Heart right ventricle (tissue), 16 donors: ENCODE measurements at regions not wholly inside any gene's neighbourhood (a gene's known extent, or its start where the extent isn't known, plus 50 kb on each side); places are given as distances from the start of the nearest gene placed in this dataset.

Experiments
- ATAC-seq, 8 donors: fragments of 200-7000 bp; cut with Tn5 transposase; one replicate each; pipeline ENCODE4 v1.9.1; 2020; ENCODE audit warnings: mild to moderate bottlenecking in 8 of 8, moderate library complexity in 8 of 8, moderate number of reproducible peaks in 1 of 8
- DNase-seq, 2 donors: peaks; one replicate each; pipeline ENCODE4 v3.0.0-alpha.2; 2020
- H3K27ac ChIP-seq, 10 donors: fragments of 200-600 bp; sonication (generic) in 2 of 10; one replicate each; pipeline versions ENCODE4 v1.5.0 to v1.8.0; 2020 to 2022; ENCODE audit warnings: mild to moderate bottlenecking in 3 of 10
- H3K27me3 ChIP-seq, 7 donors: fragments of 200-600 bp; one replicate each; pipeline ENCODE4 v1.8.0; 2021 to 2022; ENCODE audit warnings: mild to moderate bottlenecking in 2 of 7
- H3K36me3 ChIP-seq, 9 donors: fragments of 200-600 bp; sonication (generic) in 1 of 9; one replicate each; pipeline versions ENCODE4 v1.5.0 to v1.8.0; 2020 to 2022; ENCODE audit warnings: mild to moderate bottlenecking in 2 of 9
- H3K4me1 ChIP-seq, 9 donors: fragments of 200-600 bp; sonication (generic) in 1 of 9; one replicate each; pipeline versions ENCODE4 v1.5.0 to v1.8.0; 2020 to 2022; ENCODE audit warnings: mild to moderate bottlenecking in 4 of 9
- H3K4me3 ChIP-seq, 10 donors: fragments of 200-600 bp; sonication (generic) in 2 of 10; one replicate each; pipeline versions ENCODE4 v1.5.0 to v1.8.0; 2020 to 2022; ENCODE audit warnings: mild to moderate bottlenecking in 7 of 10, moderate library complexity in 2 of 10
- H3K9me3 ChIP-seq, 11 donors: fragments of 200-600 bp in 10 of 11; sonication (generic) in 2 of 11; one replicate each; pipeline versions ENCODE4 v1.5.0 to v1.8.0; 2013 to 2022; ENCODE audit warnings: mild to moderate bottlenecking in 2 of 11, control low read depth in 1 of 11, moderate library complexity in 1 of 11
- WGBS, 2 donors: extraction: QIAGEN DNeasy Blood & Tissue Kit; methylation state at CpG; one replicate each; pipeline ENCODE4 v1.1.7; 2013; ENCODE audit warnings: inconsistent platforms in 1 of 2; 5-methylcytosine and 5-hydroxymethylcytosine counted together
- intact Hi-C, 10 donors: fragments of 100-400 bp; cut with DNase I; formaldehyde crosslinking; loops; one replicate each; pipeline versions ENCODE4 v1.11.1 to v1.14.2; 2022
- TF ChIP-seq, protein P1 (sequence below), 9 donors: fragments of 200-600 bp; sonication (generic) in 2 of 9; IDR thresholded peaks; one replicate each; pipeline versions ENCODE4 v1.5.0 to v1.8.0; 2021 to 2022; ENCODE audit warnings: antibody characterized with exemption in 9 of 9, mild to moderate bottlenecking in 5 of 9, moderate library complexity in 1 of 9
- donor health status: Arrhythmogenic right ventricular cardiomyopathy.
- donor health status: ischemic (EF 13 %, LVEDD 7.1; RV severe dilation, severe dysfunction).
- donor health status: healthy with polysubstance abuse.
- donor health status: DM: no; HTN: yes; CAD: no.
- donor health status: DM: no; HTN: no; CAD: no.
- donor health status: ischemic (EF 25% LVEDD 6.9; RV normal size, moderate dysfunction).
- donor health status: ischemic (EF 25% LVEDD 5.7; RV mildly dilated, moderate dysfunction).
- donor health status: healthy.
- donor health status: DM: yes; HTN: yes; CAD: no.
- donor health status: Ischemic cardiomyopathy.
- donor health status: ischemic (EF 35%, LVEDD 5.7; RV mildly dilated, moderate dysfunction).
- donor health status: nonischemic (EF 11% LVEDD 7.7; RV severe dilation, severe dysfunction).
- donor health status: DM: yes; HTN: yes; CAD: no.
- donor health status: PGD.
- donor health status: ischemic (EF 29% LVEDD 5.4; RV normal size, mild dysfunction).
- donor health status: nonischemic (EF 23%, LVEDD 6.1; RV moderate dilation, normal function).

DNA sequence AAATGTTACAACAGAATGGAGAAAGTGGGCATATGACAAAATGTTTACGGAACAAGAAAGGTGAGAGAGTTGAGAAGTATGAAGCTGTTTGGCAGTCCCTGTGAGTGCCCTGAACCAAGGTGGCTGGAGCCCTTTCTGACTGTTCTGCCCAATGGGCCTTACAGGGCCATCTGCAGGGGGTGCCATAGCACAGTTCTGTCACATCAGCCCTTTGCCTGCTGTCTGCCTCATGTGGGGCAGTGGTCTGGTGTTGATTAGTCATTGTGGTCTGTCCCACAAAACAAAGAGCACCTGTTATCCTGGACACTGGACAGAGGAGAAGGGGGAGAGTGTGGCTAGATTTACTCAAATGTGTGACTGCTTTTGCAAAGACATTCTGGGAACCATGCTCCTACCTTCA is 51.5 kb upstream of the OSBPL3 start:
- Histone ChIP-seq H3K36me3 (no peaks in the 10 kb centered on the region), H3K4me1 (peaks cover 0 to 20% (median 8%) of the 10 kb centered on the region in 9 donors), H3K27ac (no peak overlapping the region), H3K4me3 (no peak overlapping the region), H3K27me3 (no peaks in the 10 kb centered on the region), H3K9me3 (peaks cover 0 to 14% (median 3%) of the 10 kb centered on the region in 11 donors)
- TF ChIP-seq, protein P1, sequence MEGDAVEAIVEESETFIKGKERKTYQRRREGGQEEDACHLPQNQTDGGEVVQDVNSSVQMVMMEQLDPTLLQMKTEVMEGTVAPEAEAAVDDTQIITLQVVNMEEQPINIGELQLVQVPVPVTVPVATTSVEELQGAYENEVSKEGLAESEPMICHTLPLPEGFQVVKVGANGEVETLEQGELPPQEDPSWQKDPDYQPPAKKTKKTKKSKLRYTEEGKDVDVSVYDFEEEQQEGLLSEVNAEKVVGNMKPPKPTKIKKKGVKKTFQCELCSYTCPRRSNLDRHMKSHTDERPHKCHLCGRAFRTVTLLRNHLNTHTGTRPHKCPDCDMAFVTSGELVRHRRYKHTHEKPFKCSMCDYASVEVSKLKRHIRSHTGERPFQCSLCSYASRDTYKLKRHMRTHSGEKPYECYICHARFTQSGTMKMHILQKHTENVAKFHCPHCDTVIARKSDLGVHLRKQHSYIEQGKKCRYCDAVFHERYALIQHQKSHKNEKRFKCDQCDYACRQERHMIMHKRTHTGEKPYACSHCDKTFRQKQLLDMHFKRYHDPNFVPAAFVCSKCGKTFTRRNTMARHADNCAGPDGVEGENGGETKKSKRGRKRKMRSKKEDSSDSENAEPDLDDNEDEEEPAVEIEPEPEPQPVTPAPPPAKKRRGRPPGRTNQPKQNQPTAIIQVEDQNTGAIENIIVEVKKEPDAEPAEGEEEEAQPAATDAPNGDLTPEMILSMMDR (IDR thresholded peaks at IDR 0.05): no peak
- intact Hi-C loops: no loop called here
- ATAC-seq: no peak
- no peak for DNase-seq
- 92 to 100% methylated on average over 1 of the region's 1 CpG for WGBS, 2 donors

DNA sequence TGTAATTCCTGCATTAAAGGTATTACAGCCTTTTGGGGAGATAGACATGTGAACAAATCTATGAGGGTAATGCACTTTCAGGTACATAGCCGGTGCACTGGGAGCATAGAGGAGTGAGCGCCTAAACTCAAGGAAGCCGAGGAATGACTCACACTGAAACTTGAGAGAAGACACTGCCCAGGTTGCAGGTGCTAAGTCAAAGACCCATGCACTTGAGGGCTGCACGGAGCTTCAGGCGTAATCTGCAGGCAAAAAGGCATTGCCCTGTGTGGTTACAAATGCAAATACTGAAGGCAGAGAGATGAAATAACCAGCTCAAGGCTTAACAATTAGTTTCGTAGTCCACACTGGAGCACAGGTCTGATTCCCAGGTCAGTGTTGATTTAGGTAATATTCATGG is 51.0 kb upstream of the OSBPL3 start:
- DNase-seq: no peak
- H3K4me3 ChIP-seq: no peak overlapping the region
- H3K9me3 ChIP-seq: peaks cover 0 to 11% (median 3%) of the 10 kb centered on the region in 11 donors
- H3K27ac ChIP-seq: no peak overlapping the region
- 74 to 77% methylated on average over 6 of the region's 6 CpGs for WGBS, 2 donors
- no peaks in the 10 kb centered on the region for H3K27me3 ChIP-seq
- no peak for ATAC-seq
- TF ChIP-seq, protein P1 (IDR thresholded peaks at IDR 0.05): no peak
- intact Hi-C loops: no loop called here
- peaks cover 0 to 23% (median 8%) of the 10 kb centered on the region in 9 donors for H3K4me1 ChIP-seq
- H3K36me3 ChIP-seq: no peaks in the 10 kb centered on the region
